GM19035 (cell line): ENCODE measurements at regions not wholly inside any gene's neighbourhood (a gene's known extent, or its start where the extent isn't known, plus 50 kb on each side); places are given as distances from the start of the nearest gene placed in this dataset.

Source experiments
- ATAC-seq: cut with Tn5 transposase; IDR thresholded peaks from one replicate; pipeline ENCODE4 v1.9.1; 2021; ENCODE audit not compliant: unreplicated experiment

- ATAC-seq: no peak
Measured at GRCh38 chr1:177793900-177794299, 176.0 kb downstream of the SEC16B start.

- no peak for ATAC-seq
Measured at GRCh38 chr1:177790566-177790965, 179.3 kb downstream of the SEC16B start.

GRCh38 chr1:177789956-177790355 lies 179.9 kb downstream of the SEC16B start:
- no peak for ATAC-seq

GRCh38 chr1:177786176-177786745 lies 183.6 kb downstream of the SEC16B start:
- no peak for ATAC-seq

- ATAC-seq: no peak
Measured at GRCh38 chr1:177784936-177785335, 184.9 kb downstream of the SEC16B start.

- ATAC-seq: no peak
Measured at GRCh38 chr1:177784409-177784808, 185.4 kb downstream of the SEC16B start.

- ATAC-seq: no peak
Measured at GRCh38 chr1:177783051-177783450, 186.8 kb downstream of the SEC16B start.

- peak; percentile 67 for ATAC-seq
Measured at GRCh38 chr1:177780096-177780700, 189.7 kb downstream of the SEC16B start.

- ATAC-seq: no peak
Measured at GRCh38 chr1:177779166-177779965, 190.5 kb downstream of the SEC16B start.

GRCh38 chr1:177775924-177776323 lies 193.9 kb downstream of the SEC16B start:
- ATAC-seq: no peak

- ATAC-seq: no peak
Measured at GRCh38 chr1:177772386-177772960, 197.4 kb downstream of the SEC16B start.

GRCh38 chr1:177771688-177772087 lies 198.2 kb downstream of the SEC16B start:
- ATAC-seq: no peak

- no peak for ATAC-seq
Measured at GRCh38 chr1:177770096-177770495, 199.8 kb downstream of the SEC16B start.

- no peak for ATAC-seq
Measured at GRCh38 chr1:177755851-177756560, 213.9 kb downstream of the SEC16B start.

- ATAC-seq: no peak
Measured at GRCh38 chr1:177754603-177755002, 215.3 kb downstream of the SEC16B start.

- no peak for ATAC-seq
Measured at GRCh38 chr1:177753655-177754054, 216.2 kb downstream of the SEC16B start.

- no peak for ATAC-seq
Measured at GRCh38 chr1:177748080-177748801, 221.6 kb downstream of the SEC16B start.

GRCh38 chr1:177746155-177746554 lies 223.7 kb downstream of the SEC16B start:
- ATAC-seq: no peak

- no peak for ATAC-seq
Measured at GRCh38 chr1:177744906-177745305, 225.0 kb downstream of the SEC16B start.

GRCh38 chr1:177741476-177741875 lies 228.4 kb downstream of the SEC16B start:
- no peak for ATAC-seq

GRCh38 chr1:177739780-177740179 lies 230.1 kb downstream of the SEC16B start:
- no peak for ATAC-seq
